Gastroesophageal sphincter (tissue), 3 donors: ENCODE measurements at regions not wholly inside any gene's neighbourhood (a gene's known extent, or its start where the extent isn't known, plus 50 kb on each side); places are given as distances from the start of the nearest gene placed in this dataset.

ENCODE experiments used
- POLR2A ChIP-seq, 2 donors: fragments of 450-650 bp; IDR thresholded peaks; one replicate each; pipeline ENCODE4 v1.6.1; 2017; ENCODE audit warnings: antibody characterized with exemption in 2 of 2, mild to moderate bottlenecking in 2 of 2, moderate library complexity in 1 of 2
- TF ChIP-seq, protein P1 (sequence below), 4 experiments: fragments of 200-600 bp in 2 of 4; fragments of 450-650 bp in 2 of 4; sonication (generic) in 1 of 4; IDR thresholded peaks; one replicate each; pipeline ENCODE4 v1.5.1; 2017 to 2019; ENCODE audit warnings: antibody characterized with exemption in 4 of 4, mild to moderate bottlenecking in 2 of 4, moderate library complexity in 2 of 4

DNA sequence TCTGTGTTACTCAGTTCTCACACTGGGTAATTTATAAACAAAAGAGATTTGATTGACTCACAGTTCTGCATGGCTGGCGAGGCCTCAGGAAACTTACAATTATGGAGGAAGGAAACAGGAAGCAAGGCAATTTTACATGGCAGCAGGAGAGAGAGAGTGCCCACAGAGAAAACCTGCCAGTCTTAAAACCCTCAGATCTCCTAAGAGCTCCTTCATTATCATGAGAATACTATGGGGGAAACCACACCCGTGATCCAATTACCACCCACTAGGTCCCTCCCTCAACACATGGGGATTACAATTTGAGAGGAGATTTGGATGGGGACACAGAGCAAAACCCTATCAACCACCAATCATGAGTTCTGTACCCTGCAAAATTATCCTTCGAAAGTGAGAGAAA, 1180.8 kb downstream of the JRKL start:
- TF ChIP-seq, protein P1, sequence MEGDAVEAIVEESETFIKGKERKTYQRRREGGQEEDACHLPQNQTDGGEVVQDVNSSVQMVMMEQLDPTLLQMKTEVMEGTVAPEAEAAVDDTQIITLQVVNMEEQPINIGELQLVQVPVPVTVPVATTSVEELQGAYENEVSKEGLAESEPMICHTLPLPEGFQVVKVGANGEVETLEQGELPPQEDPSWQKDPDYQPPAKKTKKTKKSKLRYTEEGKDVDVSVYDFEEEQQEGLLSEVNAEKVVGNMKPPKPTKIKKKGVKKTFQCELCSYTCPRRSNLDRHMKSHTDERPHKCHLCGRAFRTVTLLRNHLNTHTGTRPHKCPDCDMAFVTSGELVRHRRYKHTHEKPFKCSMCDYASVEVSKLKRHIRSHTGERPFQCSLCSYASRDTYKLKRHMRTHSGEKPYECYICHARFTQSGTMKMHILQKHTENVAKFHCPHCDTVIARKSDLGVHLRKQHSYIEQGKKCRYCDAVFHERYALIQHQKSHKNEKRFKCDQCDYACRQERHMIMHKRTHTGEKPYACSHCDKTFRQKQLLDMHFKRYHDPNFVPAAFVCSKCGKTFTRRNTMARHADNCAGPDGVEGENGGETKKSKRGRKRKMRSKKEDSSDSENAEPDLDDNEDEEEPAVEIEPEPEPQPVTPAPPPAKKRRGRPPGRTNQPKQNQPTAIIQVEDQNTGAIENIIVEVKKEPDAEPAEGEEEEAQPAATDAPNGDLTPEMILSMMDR (IDR thresholded peaks at IDR 0.05): no peak
- no peak for TF ChIP-seq POLR2A (IDR thresholded peaks at IDR 0.05)
